Stimulated activated CD4-positive, alpha-beta T cell treated with anti-CD3 and anti-CD28 coated beads, TNF-alpha, amount 100 ng/mL, for 4 hours (primary cell): ENCODE measurements at regions not wholly inside any gene's neighbourhood (a gene's known extent, or its start where the extent isn't known, plus 50 kb on each side); places are given as distances from the start of the nearest gene placed in this dataset.

Experiments used
- DNase-seq, 3 experiments: peaks; one replicate each; pipeline ENCODE4 v3.0.0-alpha.2; 2020; ENCODE audit warnings: low read depth in 3 of 3

DNA sequence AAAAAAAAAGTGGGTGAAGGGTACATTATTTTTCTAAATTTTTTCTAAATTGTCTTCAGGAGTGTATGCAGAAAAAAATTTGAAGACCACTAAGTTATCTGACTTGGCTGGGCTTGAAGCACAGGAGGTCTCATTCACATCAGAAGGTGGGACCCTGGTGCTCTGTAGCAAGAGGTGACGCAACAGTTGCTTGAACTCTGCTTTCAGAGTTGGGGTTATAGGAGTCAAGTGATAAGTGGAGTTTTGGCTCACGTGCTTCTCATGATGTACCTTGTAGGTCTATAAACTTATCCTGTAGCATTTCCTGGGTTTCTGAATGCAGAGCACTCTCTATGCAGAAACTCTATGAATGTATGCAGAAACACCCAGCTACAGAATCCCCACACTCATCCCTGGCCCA lies 58.5 kb upstream of the FOXC1 start:
- DNase-seq = no peak

DNA sequence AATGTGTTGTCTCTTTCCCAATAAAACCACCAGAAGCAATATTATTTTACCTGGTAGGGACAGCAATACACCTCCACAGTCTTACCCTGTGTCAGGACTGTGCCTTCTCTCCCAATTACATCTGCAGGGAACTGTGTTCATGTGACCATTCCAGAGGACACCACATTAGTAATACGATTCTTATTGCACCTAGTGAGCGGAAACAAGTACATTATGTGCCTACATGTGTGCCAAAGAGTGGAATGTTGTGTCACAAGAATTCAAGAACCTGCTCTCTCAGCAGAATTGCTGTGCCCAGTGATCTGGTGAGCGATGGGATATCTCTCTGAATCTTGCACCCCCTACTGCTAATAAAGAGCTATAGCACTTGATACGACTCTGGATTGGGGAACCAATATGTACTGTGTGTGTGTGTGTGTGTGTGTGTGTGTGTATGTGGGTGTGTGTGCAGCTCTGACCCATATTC lies 57.4 kb upstream of the FOXC1 start:
- DNase-seq = no peak

DNA sequence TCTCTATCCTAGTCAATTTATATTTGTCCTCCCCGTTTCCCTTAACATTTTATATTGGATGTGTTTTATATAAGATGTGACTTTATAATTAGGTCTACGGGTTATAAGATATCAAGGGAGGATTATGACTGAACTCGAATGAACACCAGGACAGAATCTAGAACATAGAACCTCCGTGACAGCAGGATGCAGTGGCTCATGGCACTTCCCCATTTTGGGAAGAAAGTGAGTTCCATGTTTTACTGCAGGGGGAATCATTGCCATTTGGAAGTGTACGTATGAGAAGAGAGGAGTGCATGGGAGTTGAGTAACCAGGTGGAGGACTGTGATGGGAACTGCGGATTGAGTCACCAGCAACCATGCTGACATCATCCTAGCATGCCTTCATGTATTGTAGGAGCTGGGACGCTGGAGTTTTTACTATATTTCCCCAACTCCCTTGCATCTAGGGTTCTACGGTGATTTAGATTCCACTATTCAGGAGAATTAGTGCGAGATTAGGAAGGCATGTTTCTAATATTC lies 56.1 kb upstream of the FOXC1 start:
- DNase-seq = no peak

DNA sequence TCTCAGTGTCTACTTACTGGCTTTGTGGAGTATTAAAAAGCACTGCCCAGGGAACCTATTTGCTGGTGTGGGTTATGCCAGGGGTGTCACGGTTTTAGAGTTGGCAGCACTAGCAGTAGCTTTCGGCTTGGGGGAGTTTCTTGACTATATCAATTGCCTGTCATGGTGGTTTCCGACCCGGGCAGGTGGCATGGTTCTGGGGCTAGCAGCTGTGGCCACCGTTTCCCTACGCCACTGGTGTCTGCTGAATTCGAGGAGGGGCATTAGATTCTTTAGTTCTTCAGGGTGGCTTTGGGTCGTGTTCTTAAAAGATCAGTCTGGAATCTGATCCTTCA lies 55.6 kb upstream of the FOXC1 start:
- DNase-seq = no peak

DNA sequence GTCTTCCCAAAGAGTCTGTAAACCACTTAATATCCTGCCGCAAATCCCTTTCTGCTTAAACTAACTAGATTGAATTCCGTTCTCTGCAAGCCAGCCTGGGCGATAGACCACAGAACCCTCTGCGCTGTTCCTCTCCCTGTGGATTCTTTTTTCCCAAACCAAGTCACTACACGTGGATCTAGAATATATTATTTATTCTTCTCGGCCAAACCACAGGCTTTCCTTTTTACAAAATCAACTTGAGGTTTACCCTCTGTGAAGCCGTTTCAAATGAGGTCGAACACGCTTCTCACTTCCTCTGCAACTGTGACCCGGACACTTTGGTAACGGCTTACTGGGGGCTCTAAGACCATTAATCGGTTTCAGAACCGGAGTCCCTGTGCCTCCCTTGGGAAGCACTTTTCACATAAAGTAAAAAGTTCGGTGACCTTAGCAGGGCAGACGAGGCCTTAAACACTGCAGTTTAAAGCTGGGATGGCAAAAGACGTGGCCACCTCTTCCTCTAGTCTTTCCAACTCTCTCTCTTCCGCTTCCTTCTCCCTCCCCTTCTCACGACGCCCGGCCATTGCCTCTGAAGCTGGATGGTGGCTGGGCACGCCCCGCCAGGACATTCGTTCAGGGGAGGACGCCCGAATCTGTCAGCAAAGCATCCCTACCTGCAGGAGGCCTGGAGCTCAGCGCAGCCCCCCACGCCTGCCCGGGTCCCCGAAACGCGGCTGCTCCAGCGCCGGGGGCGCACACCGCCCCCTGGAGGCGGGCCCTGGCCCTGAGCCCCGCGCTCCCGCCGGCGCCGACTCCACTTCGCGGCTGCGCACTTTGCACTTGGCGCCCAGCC lies 55.0 kb upstream of the FOXC1 start:
- DNase-seq = peak; percentile 24 to 63 (median 61)

DNA sequence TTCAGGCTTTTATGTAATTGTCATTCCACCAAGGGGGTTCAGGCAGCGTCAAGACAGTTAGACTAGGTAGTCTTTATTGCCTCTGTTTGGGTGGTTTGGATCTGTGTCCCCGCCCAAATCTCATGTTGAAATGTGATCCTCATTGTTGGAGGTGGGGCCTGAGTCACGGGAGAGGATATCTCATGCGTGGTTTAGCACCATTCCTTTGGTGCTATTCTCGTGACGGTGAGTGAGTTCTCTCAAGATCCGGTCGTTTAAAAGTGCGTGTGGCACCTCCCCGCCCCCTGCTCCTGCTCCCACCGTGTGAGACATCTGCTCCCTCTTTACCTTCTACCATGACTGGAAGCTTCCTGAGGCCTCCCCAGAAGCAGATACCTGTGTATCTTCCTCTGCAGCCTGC lies 51.3 kb upstream of the FOXC1 start:
- DNase-seq = no peak
